22Rv1 (cell line): ENCODE measurements at regions not wholly inside any gene's neighbourhood (a gene's known extent, or its start where the extent isn't known, plus 50 kb on each side); places are given as distances from the start of the nearest gene placed in this dataset.

Source experiments
- H3K27ac ChIP-seq: fragments of 450-650 bp; 2 replicates; pipeline ENCODE4 v1.5.1; 2017
- ZFX ChIP-seq: fragments of 450-650 bp; IDR thresholded peaks from 2 replicates; pipeline ENCODE4 v1.6.1; 2017; ENCODE audit warnings: antibody characterized with exemption, borderline replicate concordance
- TF ChIP-seq, protein P1 (sequence below): fragments of 450-650 bp; IDR thresholded peaks from 2 replicates; pipeline ENCODE4 v1.5.1; 2017; ENCODE audit warnings: mild to moderate bottlenecking

DNA sequence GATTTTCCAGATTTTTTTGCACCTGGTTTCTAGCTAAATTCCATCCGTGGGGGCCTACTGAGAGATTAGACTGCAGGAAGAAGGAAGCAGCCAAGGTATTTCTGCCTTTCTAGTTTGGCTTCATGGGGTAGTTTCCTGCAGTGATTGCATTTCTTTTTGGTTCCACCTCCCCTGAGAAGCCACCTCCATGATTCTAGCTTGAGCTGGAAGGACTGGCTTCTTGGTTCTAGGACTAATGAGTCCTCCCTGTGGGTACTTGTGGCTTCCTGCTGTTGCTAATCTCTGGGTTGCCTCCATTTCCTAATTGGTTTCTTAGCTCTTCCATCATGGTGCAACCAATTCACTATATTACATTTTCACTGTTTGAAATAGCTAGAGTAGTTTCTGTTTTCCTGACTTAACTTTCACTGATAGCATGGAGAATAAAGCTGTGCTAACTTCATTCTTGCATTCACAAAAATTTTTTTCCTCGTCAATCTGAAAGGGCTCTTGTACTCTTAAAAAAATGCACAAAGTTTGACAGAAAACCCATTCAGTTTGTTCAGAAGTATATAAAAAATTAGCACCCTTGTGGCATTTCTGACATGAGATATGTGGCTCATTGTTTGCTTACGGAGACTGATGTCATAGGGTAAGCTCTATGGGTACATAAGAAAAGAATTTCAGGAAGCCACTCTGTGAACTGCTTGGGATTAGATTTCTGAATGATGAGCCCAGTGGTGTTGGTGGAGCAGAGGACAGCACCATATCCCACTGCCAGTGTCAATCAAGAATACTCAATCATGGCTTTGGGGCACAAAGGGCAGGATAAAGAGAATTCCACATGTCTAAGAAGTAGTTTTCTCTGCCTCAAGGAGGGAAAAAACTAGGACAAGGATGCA is 242.8 kb upstream of the RBMS1 start:
- TF ChIP-seq, protein P1, sequence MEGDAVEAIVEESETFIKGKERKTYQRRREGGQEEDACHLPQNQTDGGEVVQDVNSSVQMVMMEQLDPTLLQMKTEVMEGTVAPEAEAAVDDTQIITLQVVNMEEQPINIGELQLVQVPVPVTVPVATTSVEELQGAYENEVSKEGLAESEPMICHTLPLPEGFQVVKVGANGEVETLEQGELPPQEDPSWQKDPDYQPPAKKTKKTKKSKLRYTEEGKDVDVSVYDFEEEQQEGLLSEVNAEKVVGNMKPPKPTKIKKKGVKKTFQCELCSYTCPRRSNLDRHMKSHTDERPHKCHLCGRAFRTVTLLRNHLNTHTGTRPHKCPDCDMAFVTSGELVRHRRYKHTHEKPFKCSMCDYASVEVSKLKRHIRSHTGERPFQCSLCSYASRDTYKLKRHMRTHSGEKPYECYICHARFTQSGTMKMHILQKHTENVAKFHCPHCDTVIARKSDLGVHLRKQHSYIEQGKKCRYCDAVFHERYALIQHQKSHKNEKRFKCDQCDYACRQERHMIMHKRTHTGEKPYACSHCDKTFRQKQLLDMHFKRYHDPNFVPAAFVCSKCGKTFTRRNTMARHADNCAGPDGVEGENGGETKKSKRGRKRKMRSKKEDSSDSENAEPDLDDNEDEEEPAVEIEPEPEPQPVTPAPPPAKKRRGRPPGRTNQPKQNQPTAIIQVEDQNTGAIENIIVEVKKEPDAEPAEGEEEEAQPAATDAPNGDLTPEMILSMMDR = no peak
- TF ChIP-seq ZFX = no peak
- H3K27ac ChIP-seq = no peak overlapping the region

DNA sequence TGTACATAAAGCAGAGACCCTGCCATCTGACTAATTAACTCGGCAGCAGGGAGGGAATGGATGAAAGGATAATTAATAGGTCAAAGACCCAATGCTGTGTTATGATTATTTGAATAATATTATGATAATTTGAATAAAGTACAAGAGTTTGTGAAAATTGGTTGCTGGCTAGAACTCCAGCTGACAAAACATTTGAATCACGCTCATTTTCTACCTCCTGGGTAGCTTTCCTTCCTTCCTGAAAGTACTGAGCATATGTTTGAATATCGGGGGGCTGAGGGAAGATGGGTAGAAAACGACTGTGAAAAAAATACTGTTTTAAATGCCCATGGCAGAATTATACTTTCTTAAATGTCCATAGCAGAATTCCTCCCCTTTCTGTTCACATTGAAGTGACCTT is 243.6 kb upstream of the RBMS1 start:
- no peak overlapping the region for H3K27ac ChIP-seq
- no peak for TF ChIP-seq ZFX
- TF ChIP-seq, protein P1 = no peak

DNA sequence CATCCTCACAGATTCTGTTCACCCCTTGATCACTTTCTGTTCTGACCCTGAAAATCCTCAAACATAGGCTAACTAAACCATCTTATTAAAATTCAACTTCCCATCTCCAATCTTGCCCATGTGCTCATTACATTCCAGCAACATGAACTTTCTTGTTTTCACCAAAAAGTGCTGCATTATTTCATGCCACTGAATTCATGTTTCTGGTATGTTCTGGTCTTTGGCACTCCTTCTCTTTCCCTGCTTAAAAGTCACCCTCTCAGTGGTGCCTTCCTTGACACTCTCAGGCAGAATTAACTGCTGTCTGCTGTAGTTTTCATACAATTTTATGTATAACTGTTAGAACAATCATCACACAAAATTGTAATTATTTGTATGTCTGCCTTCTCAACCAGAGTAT is 247.7 kb upstream of the RBMS1 start:
- H3K27ac ChIP-seq = no peak overlapping the region
- no peak for TF ChIP-seq ZFX
- TF ChIP-seq, protein P1 = no peak

DNA sequence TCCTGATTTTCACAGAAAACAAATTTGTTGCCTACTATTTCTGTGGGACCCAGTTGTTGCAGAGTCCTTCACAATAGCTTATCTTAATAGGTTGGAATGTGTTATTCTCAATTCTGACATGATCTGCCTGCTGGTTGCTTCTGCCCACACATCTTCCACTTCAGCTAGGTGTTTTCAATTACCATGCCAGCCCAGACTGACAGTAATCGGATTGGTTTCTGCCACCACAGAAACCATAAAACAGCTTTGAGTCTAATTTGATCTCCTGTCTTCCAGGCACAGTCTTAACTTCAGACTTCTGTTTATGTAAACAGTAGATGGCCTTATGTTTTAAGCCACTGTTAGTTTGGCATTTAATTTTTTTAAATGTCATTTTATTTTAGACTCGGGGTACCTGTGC is 248.2 kb upstream of the RBMS1 start:
- TF ChIP-seq ZFX = no peak
- TF ChIP-seq, protein P1 = no peak
- no peak overlapping the region for H3K27ac ChIP-seq

DNA sequence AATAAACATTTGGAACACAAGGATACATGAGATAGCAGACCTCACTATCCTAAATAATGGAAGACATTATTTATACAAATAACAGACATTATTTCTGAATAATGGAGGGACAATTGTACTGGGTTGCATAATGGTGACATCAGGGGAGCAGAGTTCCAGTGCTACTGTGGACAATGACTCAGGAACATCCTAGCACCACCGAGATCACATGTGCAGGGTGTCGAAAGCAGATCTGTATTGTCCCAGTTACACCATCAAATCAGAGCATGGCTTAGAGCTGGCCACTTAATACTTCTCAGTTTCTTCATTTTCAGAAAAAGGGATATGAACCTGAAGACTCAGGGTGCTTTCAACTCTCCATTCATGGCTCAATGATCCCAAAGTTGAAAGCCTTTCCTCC is 249.1 kb upstream of the RBMS1 start:
- TF ChIP-seq, protein P1 = no peak
- no peak for TF ChIP-seq ZFX
- no peak overlapping the region for H3K27ac ChIP-seq

DNA sequence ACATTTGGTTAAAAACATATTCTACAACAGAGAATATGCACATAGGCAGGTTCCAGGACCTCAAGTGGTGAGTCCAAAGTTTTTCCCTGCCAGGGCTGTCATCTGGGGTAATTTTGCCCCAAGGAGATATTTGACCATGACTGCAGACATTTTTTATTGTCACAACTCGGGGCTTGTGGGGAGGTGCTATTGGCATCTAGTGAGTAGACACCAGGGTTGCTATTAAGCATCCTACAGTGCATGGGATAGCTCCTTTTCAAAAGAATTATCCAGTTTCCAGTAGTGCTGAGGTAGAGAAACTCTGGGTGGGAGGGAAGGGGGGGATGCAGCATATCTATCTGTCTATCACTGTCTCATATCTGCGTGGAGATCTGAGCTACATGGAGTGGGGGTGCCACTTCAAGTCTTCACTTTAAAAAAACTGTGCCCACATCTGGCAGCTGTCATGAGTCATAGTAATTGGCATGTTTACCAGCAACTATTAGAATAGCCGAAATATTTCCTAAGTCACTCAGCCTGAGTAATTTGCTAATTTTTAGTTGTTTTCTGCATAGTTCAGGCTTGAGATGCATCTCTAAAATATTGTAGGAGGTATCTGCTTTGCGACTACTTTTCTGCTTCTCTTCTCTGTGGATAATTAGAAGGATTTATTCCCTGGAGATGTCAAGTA is 254.0 kb upstream of the RBMS1 start:
- TF ChIP-seq, protein P1 = no peak
- no peak for TF ChIP-seq ZFX
- H3K27ac ChIP-seq = no peak overlapping the region

DNA sequence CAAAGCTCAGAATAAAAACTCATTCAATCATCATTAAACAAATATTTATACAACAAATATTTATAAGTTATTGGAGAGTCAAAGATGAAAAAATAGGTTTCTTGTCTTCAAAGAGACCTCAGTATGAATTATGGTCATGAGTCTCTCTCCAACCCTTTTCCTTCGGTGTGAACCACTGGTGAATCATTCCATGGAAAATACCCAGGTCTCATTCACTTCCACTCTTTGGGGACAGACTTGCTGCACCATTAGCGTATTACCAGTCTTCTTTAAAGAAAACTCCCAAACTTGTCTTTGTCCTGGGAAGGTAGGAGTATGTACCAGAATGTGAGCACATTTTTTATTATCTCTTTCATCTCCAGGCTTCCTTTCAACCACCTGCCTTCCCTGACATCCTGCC is 257.4 kb upstream of the RBMS1 start:
- no peak overlapping the region for H3K27ac ChIP-seq

More for the DNA sequence above, 257.4 kb upstream of the RBMS1 start:
- no peak for TF ChIP-seq ZFX
- TF ChIP-seq, protein P1 = no peak
